Uterus (tissue), 2 donors: ENCODE measurements at regions not wholly inside any gene's neighbourhood (a gene's known extent, or its start where the extent isn't known, plus 50 kb on each side); places are given as distances from the start of the nearest gene placed in this dataset.

Experiments
- CTCF ChIP-seq, 4 experiments: fragments of 200-600 bp in 2 of 4; fragments of 450-650 bp in 2 of 4; sonication (generic) in 2 of 4; IDR thresholded peaks; one replicate each; pipeline ENCODE4 v1.5.1; 2016 to 2019; ENCODE audit warnings: antibody characterized with exemption in 4 of 4, mild to moderate bottlenecking in 2 of 4, moderate library complexity in 1 of 4
- POLR2A ChIP-seq, 2 donors: fragments of 450-650 bp; IDR thresholded peaks; one replicate each; pipeline ENCODE4 v1.6.1; 2016; ENCODE audit warnings: antibody characterized with exemption in 2 of 2, mild to moderate bottlenecking in 1 of 2, moderate library complexity in 1 of 2

GRCh38 chr11:10375280-10375971 lies 70.6 kb downstream of the ADM start:
- TF ChIP-seq CTCF (IDR thresholded peaks at IDR 0.05) = no peak
- TF ChIP-seq POLR2A (IDR thresholded peaks at IDR 0.05) = no peak
